Osteoblast (primary cell): ENCODE measurements at regions not wholly inside any gene's neighbourhood (a gene's known extent, or its start where the extent isn't known, plus 50 kb on each side); places are given as distances from the start of the nearest gene placed in this dataset.
A peak's percentile ranks its signal among the peaks of the same experiment; 100 is the strongest.
"Not testable (repeated sequence)": the region's sequence is repeated elsewhere in the genome, so short reads cannot be mapped to it uniquely, and the experiment has no call there.

Experiments used
- DNase-seq: peaks from one replicate; pipeline ENCODE4 v3.0.0; 2011; ENCODE audit warnings: low spot score, mixed read lengths; ENCODE audit not compliant: insufficient read length; ENCODE audit errors: missing footprints
- H2AFZ ChIP-seq: 2 replicates; pipeline ENCODE4 v1.6.0; 2011; ENCODE audit warnings: mild to moderate bottlenecking, low read length
- H3K27ac ChIP-seq: 2 replicates; pipeline ENCODE4 v1.5.1; 2011; ENCODE audit warnings: mild to moderate bottlenecking, low read depth, low read length, moderate library complexity
- H3K27me3 ChIP-seq: 2 replicates; pipeline ENCODE4 v1.6.0; 2012; ENCODE audit warnings: mild to moderate bottlenecking, control low read depth, inconsistent platforms, low read length, moderate library complexity; ENCODE audit not compliant: insufficient read depth
- H3K36me3 ChIP-seq: 2 replicates; pipeline ENCODE4 v1.5.1; 2011; ENCODE audit warnings: mild to moderate bottlenecking, low read length, control low read depth, moderate library complexity; ENCODE audit not compliant: insufficient read depth
- H3K4me1 ChIP-seq: 2 replicates; pipeline ENCODE4 v1.5.1; 2011; ENCODE audit warnings: mild to moderate bottlenecking, low read length, control low read depth, moderate library complexity; ENCODE audit not compliant: insufficient read depth
- H3K4me2 ChIP-seq: 2 replicates; pipeline ENCODE4 v1.6.0; 2011; ENCODE audit warnings: mild to moderate bottlenecking, low read length; ENCODE audit not compliant: insufficient read depth
- H3K4me3 ChIP-seq: fragments of 200-600 bp; sonication (generic); 3 replicates; pipeline ENCODE4 v1.5.1; 2012; ENCODE audit warnings: mild to moderate bottlenecking, low read length, inconsistent platforms; ENCODE audit not compliant: insufficient read depth
- H3K79me2 ChIP-seq: 2 replicates; pipeline ENCODE4 v1.6.0; 2012; ENCODE audit warnings: mild to moderate bottlenecking, low read length, control low read depth, inconsistent platforms; ENCODE audit not compliant: insufficient read depth
- H3K9me3 ChIP-seq: 2 replicates; pipeline ENCODE4 v1.5.1; 2011; ENCODE audit warnings: low read depth, low read length, control low read depth
- H4K20me1 ChIP-seq: 2 replicates; pipeline ENCODE4 v1.6.0; 2012; ENCODE audit warnings: mild to moderate bottlenecking, low read length, control low read depth; ENCODE audit not compliant: insufficient read depth
- TF ChIP-seq, protein P1 (sequence below): IDR thresholded peaks from 2 replicates; pipeline ENCODE4 v1.5.1; 2011; ENCODE audit warnings: mild to moderate bottlenecking, low read depth, low read length, moderate library complexity; ENCODE audit errors: extremely low read depth

DNA sequence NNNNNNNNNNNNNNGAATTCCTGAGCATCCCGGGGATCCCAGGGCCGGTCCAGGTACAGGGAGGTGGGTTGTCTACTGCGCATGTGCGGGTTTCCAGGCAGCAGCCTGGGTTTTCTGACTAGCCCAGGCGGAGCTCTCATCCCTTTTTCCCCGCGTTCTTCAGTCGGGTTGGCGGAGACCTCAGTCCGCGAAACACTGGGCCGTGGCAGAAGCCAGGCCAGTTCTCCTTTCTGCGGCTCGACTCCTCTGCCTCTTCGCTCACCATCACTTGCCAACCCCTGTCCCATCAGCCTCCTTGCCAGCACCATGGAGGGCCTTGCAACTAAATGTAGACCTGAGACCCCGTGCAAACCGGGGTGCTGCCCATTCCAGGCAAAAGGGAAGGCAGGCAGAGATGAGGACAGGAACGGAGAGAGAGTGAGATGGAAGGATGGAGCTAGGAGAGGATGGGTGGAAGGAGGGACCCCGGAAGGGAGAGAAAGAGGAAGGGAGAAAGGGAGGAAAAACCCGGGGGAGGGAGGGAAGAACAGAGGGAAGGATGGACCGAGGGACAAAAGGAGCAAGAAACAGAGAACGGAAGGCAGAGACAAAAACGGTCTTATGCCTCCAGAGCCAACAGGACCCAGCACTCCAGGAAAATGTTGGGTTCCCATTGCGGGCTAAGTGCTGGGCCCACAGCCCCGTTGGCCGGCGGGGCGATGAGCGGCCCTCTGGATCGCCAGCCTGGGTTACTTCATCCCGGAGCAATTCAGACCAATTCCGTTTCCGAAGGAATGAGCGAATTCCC, 445.4 kb upstream of the DEFB115 start:
- Histone ChIP-seq H3K4me1 (no peaks in the 10 kb centered on the region), H3K9me3 (no peaks in the 10 kb centered on the region), H3K36me3 (no peaks in the 10 kb centered on the region), H3K27me3 (no peaks in the 10 kb centered on the region), H3K27ac (no peak overlapping the region), H4K20me1 (no peaks in the 10 kb centered on the region), H2AFZ (no peak overlapping the region), H3K79me2 (no peaks in the 10 kb centered on the region), H3K4me3 (peak overlapping the region; percentile 22), H3K4me2 (no peak overlapping the region)
- DNase-seq = peak; percentile 80
- TF ChIP-seq, protein P1, sequence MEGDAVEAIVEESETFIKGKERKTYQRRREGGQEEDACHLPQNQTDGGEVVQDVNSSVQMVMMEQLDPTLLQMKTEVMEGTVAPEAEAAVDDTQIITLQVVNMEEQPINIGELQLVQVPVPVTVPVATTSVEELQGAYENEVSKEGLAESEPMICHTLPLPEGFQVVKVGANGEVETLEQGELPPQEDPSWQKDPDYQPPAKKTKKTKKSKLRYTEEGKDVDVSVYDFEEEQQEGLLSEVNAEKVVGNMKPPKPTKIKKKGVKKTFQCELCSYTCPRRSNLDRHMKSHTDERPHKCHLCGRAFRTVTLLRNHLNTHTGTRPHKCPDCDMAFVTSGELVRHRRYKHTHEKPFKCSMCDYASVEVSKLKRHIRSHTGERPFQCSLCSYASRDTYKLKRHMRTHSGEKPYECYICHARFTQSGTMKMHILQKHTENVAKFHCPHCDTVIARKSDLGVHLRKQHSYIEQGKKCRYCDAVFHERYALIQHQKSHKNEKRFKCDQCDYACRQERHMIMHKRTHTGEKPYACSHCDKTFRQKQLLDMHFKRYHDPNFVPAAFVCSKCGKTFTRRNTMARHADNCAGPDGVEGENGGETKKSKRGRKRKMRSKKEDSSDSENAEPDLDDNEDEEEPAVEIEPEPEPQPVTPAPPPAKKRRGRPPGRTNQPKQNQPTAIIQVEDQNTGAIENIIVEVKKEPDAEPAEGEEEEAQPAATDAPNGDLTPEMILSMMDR = no peak

- no peaks in the 10 kb centered on the region for H3K79me2 ChIP-seq
- no peaks in the 10 kb centered on the region for H3K36me3 ChIP-seq
- H3K4me3 ChIP-seq = no peak overlapping the region
- TF ChIP-seq, protein P1 = no peak
- peak; percentile 69 for DNase-seq
- no peaks in the 10 kb centered on the region for H3K9me3 ChIP-seq
- H3K27me3 ChIP-seq = no peaks in the 10 kb centered on the region
- H3K27ac ChIP-seq = no peak overlapping the region
- no peak overlapping the region for H2AFZ ChIP-seq
- H3K4me2 ChIP-seq = no peak overlapping the region
- no peaks in the 10 kb centered on the region for H3K4me1 ChIP-seq
- no peaks in the 10 kb centered on the region for H4K20me1 ChIP-seq
Observed at GRCh38 chr20:30812739-30813411, 444.6 kb upstream of the DEFB115 start.

- not testable (repeated sequence) for H3K36me3 ChIP-seq, H2AFZ ChIP-seq, DNase-seq, H3K79me2 ChIP-seq, H3K4me3 ChIP-seq, H3K4me2 ChIP-seq, H3K4me1 ChIP-seq, H3K27me3 ChIP-seq, H3K9me3 ChIP-seq, H3K27ac ChIP-seq, H4K20me1 ChIP-seq
Observed at GRCh38 chr20:30813412-30814311, 443.8 kb upstream of the DEFB115 start.

DNA sequence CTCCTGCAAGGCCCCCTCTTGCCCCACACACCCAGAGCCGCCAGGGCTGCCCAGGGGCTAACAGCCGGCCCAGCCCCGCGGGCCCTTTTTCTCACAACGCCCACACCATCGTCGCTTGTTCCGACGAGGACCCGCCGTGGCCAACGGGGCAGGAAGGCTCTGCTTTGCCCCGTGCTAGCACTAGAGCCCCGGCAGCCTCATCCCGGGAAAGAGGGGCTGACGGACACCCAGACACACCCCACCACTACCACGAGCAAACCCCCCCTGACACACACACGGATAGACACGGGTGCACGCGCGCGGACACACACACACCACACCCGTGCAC, 443.2 kb upstream of the DEFB115 start:
- H3K79me2 ChIP-seq, H3K4me2 ChIP-seq, H3K36me3 ChIP-seq, H3K27me3 ChIP-seq, H3K27ac ChIP-seq, H3K4me1 ChIP-seq, H3K9me3 ChIP-seq, H3K4me3 ChIP-seq, H4K20me1 ChIP-seq, H2AFZ ChIP-seq: not testable (repeated sequence)
- peak; percentile 57 for DNase-seq

DNA sequence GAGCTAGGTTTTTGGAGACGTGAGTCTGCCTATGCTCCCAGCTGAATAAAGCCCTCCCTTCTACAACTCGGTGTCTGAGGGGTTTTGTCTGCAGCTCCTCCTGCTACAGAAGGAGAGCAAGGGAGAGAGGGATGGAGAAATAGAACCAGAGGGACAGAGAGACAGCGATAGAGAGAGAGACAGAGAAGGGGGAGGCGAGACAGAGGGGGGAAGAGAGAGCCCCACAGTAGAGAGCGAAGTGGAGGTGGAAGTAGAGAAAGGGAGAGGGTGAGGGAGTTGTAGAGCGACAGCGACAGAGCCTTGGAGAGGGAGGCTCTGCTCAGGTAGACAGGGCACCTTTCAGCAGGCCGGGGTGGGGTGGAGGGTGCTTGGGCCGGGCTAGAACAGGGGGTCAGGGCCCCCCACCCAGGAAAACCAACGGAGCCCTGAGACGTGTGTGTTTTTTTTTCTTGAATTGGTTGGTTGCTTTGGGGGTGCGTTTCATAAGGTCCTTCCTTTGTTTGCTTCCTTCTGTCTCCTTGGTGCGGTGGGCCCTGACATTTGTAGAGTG, 442.4 kb upstream of the DEFB115 start:
- not testable (repeated sequence) for H3K36me3 ChIP-seq, H3K4me2 ChIP-seq, H3K4me1 ChIP-seq, H2AFZ ChIP-seq, H3K79me2 ChIP-seq, H3K9me3 ChIP-seq, H4K20me1 ChIP-seq, H3K27me3 ChIP-seq, H3K27ac ChIP-seq, H3K4me3 ChIP-seq
- peak; percentile 80 for DNase-seq
